HG03025 (cell line): ENCODE measurements at regions not wholly inside any gene's neighbourhood (a gene's known extent, or its start where the extent isn't known, plus 50 kb on each side); places are given as distances from the start of the nearest gene placed in this dataset.

Source experiments
- ATAC-seq: cut with Tn5 transposase; IDR thresholded peaks from one replicate; pipeline ENCODE4 v1.9.1; 2021; ENCODE audit warnings: mild to moderate bottlenecking, moderate library complexity; ENCODE audit not compliant: unreplicated experiment, low FRiP score

DNA sequence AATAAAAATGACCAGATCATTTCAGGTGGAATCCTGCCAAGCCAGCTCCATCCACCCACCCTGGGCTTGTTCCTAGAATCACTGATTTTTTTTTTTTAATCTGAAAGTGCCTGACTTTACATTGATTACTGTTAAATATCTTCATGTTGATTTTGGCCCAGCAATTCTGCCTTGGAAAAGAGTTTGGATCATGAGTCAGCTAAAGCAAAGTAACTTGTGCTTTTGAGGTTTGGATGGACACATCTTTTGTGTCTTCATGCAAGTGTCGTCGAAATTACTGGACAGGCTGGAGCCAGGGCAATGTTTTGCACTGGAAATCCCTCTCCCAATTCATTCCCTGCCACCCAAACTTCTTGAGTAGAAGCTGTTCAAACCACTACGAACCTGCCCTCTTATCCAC lies 164.0 kb upstream of the SYT13 start:
- no peak for ATAC-seq

- no peak for ATAC-seq
Measured at GRCh38 chr11:45449036-45449601, 163.0 kb upstream of the SYT13 start.

DNA sequence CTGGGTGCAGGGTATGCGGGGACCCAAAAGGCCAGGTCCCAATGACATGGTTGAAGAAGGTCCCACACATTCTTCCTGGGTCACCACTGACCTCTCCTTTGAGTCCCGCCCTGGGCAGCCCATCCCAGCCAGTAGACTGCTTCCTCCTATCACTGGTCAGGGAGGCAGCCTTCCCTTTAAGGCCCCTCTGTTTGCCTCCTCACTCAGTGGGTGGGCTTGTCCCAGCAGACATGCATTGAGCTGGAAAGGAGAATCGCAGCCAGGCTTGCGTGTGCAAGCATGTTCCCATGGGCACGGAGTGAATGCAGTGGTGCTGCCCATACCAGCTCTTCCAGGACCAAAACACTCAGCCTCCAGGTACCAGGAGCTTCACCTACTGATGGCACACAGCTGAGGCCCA lies 162.4 kb upstream of the SYT13 start:
- ATAC-seq = no peak

DNA sequence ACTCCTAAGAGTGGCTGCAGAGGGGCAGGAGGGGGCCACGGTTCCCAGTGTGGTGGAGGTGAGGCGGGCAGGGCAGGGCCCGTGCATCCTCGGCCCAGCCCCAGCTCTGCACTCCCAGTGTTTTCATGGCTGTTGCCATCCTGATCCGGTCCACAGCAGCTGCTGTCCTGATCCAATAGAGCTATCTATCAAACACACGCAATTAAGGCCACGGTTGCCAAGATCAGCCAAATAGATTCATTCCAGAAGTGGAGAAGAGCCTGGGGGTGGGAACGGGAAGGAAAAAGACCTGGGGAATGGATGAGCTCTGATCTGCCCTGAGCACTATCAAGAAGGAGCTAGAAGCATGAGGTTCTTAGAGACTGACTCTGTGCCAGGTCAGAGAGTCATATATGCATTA lies 160.9 kb upstream of the SYT13 start:
- no peak for ATAC-seq

DNA sequence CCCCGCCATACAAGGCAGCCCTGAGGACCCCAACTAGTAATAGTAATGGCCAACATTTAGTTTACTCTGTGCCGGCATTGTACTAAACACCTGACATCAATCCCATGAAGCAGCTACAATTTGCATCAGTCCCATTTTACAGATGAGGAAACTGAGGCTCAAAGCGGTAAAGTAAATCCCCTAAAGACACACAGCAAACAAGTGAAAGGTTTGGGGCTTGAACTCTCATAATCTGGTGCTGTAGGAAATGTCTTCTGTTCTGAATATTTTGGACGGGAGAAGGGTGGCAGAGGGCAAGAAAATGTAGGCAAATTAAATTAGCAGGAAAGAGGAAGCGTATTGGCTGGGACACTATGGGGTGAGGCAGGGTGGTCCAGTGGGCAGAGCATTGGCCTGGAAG lies 160.3 kb upstream of the SYT13 start:
- no peak for ATAC-seq

GRCh38 chr11:45444796-45445195 lies 158.7 kb upstream of the SYT13 start:
- ATAC-seq = no peak

DNA sequence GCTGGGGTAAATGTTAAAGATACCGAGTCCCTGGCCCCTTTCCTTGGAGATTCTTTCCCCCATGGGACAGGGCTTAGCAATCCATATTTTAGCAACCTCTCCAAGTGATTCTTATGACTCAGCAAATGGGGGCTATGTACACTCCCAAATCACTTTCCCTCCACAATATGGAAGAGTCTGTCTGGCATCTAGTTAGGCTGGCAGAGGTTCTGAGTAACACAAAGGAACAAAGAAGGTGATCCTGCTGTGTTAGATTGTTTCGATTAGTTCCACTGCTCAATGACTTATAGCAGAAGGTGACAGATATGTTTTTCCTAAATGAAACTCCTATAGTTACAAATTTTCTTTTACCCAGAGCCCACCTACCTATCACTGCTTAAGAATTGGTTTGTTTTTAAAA lies 154.0 kb upstream of the SYT13 start:
- no peak for ATAC-seq

DNA sequence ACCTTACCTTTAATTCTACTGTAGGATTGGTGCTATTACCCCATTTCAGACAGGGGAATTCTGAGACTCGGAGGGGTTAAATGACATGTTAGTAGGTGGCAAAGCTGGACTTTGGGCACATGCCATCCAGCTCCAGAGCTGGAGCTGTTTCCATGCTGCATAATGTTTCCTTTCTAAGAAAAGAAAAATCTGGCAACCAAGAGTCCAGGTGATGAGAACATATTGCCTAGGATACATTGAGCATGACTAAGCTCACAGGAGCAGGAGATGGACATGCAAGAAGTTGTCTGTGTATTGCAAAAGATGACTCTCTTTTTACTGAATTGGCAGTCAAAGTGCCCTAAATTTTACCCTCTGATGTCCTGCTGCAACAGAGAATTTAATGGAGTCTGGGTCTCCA lies 150.8 kb upstream of the SYT13 start:
- no peak for ATAC-seq

GRCh38 chr11:45436118-45436517 lies 150.0 kb upstream of the SYT13 start:
- ATAC-seq = no peak

DNA sequence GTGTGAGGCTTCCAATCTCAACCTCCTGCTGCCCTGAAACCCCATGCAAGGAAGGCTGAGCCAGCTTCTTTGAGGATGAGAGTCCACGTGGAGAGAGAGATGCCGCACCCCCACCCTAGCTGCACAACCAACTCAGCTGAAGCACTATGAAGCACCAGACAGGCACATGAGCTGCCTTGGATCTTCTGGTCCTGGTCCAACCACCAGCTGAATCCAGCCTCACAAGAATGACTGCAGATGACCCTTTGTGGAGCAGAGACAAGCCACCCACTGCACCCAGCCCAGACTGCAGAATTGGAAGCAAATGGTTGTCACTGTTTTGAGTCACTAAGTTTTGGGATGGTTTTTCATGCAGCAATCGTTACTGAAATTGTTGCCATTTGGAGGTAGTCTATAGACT lies 149.6 kb upstream of the SYT13 start:
- ATAC-seq = no peak

- ATAC-seq = no peak
Measured at GRCh38 chr11:45432910-45433309, 146.8 kb upstream of the SYT13 start.

- no peak for ATAC-seq
Measured at GRCh38 chr11:45432100-45432499, 146.0 kb upstream of the SYT13 start.

- ATAC-seq = no peak
Measured at GRCh38 chr11:45431046-45432018, 145.2 kb upstream of the SYT13 start.

DNA sequence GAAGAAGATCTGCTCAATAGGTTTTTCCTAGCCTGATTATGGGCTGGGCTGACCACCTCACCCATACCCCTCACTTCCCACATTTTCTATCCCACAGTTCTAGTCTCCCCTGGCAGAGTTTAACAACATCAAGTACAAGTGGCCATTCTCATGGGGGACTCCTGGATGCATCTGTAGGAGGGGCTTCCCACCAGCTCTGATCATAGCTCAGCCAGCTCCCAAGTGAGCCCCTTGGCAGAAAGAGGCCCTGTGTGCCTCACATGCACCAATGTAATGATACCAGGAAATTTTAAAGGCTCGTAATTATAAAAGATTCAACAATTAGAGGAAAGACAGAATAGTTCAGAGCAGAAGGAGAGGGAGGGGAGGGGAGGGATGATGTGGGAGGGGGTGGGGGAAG lies 144.2 kb upstream of the SYT13 start:
- no peak for ATAC-seq

- no peak for ATAC-seq
Measured at GRCh38 chr11:45429719-45430118, 143.6 kb upstream of the SYT13 start.

- no peak for ATAC-seq
Measured at GRCh38 chr11:45428541-45429230, 142.5 kb upstream of the SYT13 start.

DNA sequence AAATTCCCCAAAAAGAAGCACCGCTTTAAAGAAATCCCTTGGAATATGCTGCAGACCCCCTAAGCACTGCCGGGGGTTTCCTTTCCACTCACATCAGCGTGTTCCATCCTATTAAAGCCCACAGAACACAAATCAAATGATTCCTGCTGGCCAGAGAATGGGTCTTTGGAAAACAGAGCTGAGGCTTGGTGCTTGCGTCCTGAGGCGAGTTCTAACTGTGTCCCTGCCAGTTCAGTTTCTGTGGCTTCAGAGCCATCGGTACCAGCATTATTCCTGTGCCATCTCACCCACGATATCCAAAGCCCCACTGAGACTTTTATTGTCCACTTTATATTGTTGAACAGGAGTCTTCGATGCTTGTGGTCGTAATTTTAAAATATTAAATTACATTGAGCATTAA lies 142.0 kb upstream of the SYT13 start:
- no peak for ATAC-seq

DNA sequence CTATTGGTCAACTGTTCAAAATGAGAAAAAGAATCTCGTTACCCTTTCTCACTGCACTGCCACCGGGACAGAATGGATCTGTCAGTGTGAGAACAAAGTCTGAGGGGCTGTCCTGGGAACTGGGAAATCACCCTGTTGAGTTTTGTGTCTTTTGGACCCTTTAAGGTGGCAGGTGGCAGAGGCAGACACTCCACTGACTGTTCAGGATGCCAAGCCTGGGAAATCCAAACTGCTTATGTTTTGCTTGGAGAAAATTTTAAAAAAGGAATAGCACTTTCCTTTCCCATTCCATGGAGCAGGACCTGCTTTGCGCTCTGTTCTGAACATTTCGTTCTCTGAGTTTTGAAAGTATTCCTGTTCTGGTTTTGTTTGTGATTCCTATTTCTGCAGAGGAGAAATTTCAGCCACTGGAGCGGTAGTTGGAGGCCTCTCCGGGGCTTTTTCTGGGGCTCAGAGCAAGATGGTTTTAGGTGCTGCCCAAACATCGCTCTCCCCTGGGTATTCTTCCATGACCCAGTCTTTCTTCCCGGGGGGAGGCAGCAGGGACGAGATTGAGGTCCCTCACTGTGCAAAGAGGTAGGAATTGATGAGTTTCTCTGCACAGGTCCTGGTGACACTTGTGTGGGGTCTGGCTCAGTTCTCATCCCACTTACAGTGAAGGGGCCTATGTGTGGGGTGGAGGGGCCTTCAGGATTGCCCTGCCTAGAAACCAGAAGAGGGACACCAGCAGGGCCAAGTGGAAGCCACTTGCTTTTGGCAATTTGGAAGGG lies 138.5 kb upstream of the SYT13 start:
- ATAC-seq = no peak

DNA sequence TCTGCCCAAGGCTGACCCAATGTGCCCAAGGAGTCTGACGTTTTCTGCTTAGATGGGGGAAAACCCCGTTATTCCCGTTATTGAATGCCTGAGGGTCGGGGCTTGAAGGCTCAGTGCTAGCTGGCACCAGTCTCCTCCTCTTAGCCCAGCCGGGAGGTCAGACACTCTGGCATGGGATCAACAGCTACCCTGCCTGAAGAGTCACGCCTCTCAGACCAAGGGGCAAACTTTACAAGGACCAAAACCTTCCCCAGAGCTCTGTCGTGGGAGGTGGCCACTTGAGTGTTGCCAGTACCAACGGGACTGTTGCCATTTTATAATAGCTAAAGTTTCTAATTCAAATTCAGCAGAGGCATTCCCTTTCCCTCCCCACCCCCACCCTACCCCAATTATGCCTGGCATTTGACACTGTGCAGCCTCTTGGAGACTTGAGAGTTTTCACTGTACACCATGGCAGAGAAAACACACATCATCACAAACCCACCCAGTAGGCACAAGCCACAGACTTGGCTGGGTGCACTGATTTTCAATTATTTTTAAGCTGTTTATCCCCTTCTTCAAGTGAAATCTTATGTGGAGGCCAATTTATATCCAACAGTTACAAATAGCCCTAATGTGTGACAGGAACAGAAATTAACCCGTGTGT lies 137.5 kb upstream of the SYT13 start:
- ATAC-seq = no peak

GRCh38 chr11:45423036-45423435 lies 136.9 kb upstream of the SYT13 start:
- ATAC-seq = no peak
